CD8-positive, alpha-beta memory T cell (primary cell): ENCODE measurements at regions not wholly inside any gene's neighbourhood (a gene's known extent, or its start where the extent isn't known, plus 50 kb on each side); places are given as distances from the start of the nearest gene placed in this dataset.

ENCODE experiments used
- CTCF ChIA-PET: fragments of 350-600 bp; sonication (Branson Sonifier 250); formaldehyde crosslinking; loops from one replicate; lab custom pipeline; 2021; ENCODE audit warnings: antibody characterized with exemption; lab: Charles Lee
- POLR2A ChIA-PET: fragments of 350-600 bp; sonication (Branson Sonifier 250); formaldehyde crosslinking; loops from one replicate; lab custom pipeline; 2021; ENCODE audit warnings: antibody characterized with exemption; lab: Charles Lee
- DNase-seq, 5 donors: peaks; one replicate each; pipeline versions ENCODE4 v3.0.0 to v3.0.0-alpha.2; 2020 to 2022; ENCODE audit warnings: mixed read lengths in 1 of 5
- H3K27ac ChIP-seq: one replicate; pipeline ENCODE4 v1.7.0; 2013; ENCODE audit warnings: low read depth, mild to moderate bottlenecking, low read length, moderate library complexity
- H3K27me3 ChIP-seq: 2 replicates; pipeline ENCODE4 v1.7.0; 2013; ENCODE audit warnings: low read length, mild to moderate bottlenecking; ENCODE audit not compliant: insufficient read depth, poor library complexity, severe bottlenecking
- H3K36me3 ChIP-seq: 2 replicates; pipeline ENCODE4 v1.7.0; 2013; ENCODE audit warnings: mild to moderate bottlenecking, low read length, moderate library complexity; ENCODE audit not compliant: insufficient read depth
- H3K4me1 ChIP-seq: 2 replicates; pipeline ENCODE4 v1.7.0; 2013; ENCODE audit warnings: mild to moderate bottlenecking, low read length, moderate library complexity; ENCODE audit not compliant: insufficient read depth
- H3K4me3 ChIP-seq: 2 replicates; pipeline ENCODE4 v1.7.0; 2013; ENCODE audit warnings: mild to moderate bottlenecking, low read length
- H3K9me3 ChIP-seq: 2 replicates; pipeline ENCODE4 v1.7.0; 2013; ENCODE audit warnings: mild to moderate bottlenecking, low read length
- H3K27ac Mint-ChIP-seq, 8 donors: one replicate each; pipeline ENCODE4 v1.8.0; 2020 to 2021; ENCODE audit warnings: mixed read lengths in 8 of 8, mild to moderate bottlenecking in 6 of 8, inconsistent platforms in 3 of 8, moderate library complexity in 3 of 8
- H3K27me3 Mint-ChIP-seq, 2 donors: one replicate each; pipeline ENCODE4 v1.8.0; 2020 to 2021; ENCODE audit warnings: mixed read lengths in 2 of 2, mild to moderate bottlenecking in 1 of 2, moderate library complexity in 1 of 2
- H3K36me3 Mint-ChIP-seq, 3 donors: one replicate each; pipeline ENCODE4 v1.8.0; 2020 to 2021; ENCODE audit warnings: mixed read lengths in 3 of 3, inconsistent platforms in 1 of 3, mild to moderate bottlenecking in 1 of 3
- H3K4me1 Mint-ChIP-seq, 3 donors: one replicate each; pipeline ENCODE4 v1.8.0; 2020 to 2021; ENCODE audit warnings: mixed read lengths in 3 of 3, inconsistent platforms in 1 of 3, mild to moderate bottlenecking in 1 of 3
- H3K4me3 Mint-ChIP-seq, 7 donors: one replicate each; pipeline ENCODE4 v1.8.0; 2020 to 2021; ENCODE audit warnings: mixed read lengths in 7 of 7, mild to moderate bottlenecking in 6 of 7, moderate library complexity in 4 of 7, inconsistent platforms in 2 of 7
- H3K9me3 Mint-ChIP-seq, 5 donors: one replicate each; pipeline ENCODE4 v1.8.0; 2020 to 2022; ENCODE audit warnings: mixed read lengths in 5 of 5, mild to moderate bottlenecking in 3 of 5, moderate library complexity in 2 of 5, inconsistent platforms in 1 of 5

GRCh38 chrX:69379412-69379811 is 124.7 kb upstream of the NALF2 start:
- Mint-ChIP-seq H3K4me1 (no peaks in the 10 kb centered on the region), H3K9me3 (peaks cover 7 to 15% (median 11%) of the 10 kb centered on the region in 5 donors), H3K27ac (no peak overlapping the region), H3K27me3 (peaks cover 0 to 15% of the 10 kb centered on the region in 2 donors), H3K4me3 (no peak overlapping the region), H3K36me3 (no peaks in the 10 kb centered on the region)
- ChIA-PET POLR2A (no interaction called here), CTCF (no interaction called here)
- H3K9me3 ChIP-seq, result no peaks in the 10 kb centered on the region
- DNase-seq, result no peak
- H3K27me3 ChIP-seq, result no peaks in the 10 kb centered on the region
- no peaks in the 10 kb centered on the region for H3K4me1 ChIP-seq
- no peaks in the 10 kb centered on the region for H3K36me3 ChIP-seq
- H3K27ac ChIP-seq, result no peak overlapping the region
- no peak overlapping the region for H3K4me3 ChIP-seq

DNA sequence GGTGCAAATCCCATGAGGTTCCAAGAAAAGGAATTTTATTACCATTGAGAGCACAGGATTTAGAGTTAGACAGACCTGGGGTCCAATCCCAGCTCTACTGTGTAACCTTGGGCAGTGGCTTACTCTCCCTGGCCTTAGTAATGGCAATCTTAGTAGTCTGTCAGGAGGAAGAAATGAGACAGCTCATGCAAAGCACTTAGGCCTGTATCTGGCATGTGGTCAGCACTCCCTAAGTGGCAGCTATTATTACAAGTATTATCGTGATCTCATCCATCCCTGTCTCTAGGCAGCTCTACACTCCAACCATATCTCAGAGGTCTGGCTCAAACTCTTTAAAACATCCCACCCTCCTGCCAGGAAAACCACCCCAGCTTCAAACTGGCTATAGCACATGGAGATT is 129.6 kb upstream of the NALF2 start:
- Histone ChIP-seq H3K27ac (no peak overlapping the region), H3K9me3 (no peaks in the 10 kb centered on the region), H3K36me3 (no peaks in the 10 kb centered on the region), H3K4me3 (no peak overlapping the region), H3K27me3 (no peaks in the 10 kb centered on the region), H3K4me1 (no peaks in the 10 kb centered on the region)
- ChIA-PET CTCF (no interaction called here), POLR2A (no interaction called here)
- no peak overlapping the region for H3K4me3 Mint-ChIP-seq
- no peaks in the 10 kb centered on the region for H3K36me3 Mint-ChIP-seq
- H3K9me3 Mint-ChIP-seq, result peaks cover 7 to 15% (median 11%) of the 10 kb centered on the region in 5 donors
- DNase-seq, result no peak
- H3K4me1 Mint-ChIP-seq, result no peaks in the 10 kb centered on the region
- H3K27me3 Mint-ChIP-seq, result peaks cover 0 to 17% of the 10 kb centered on the region in 2 donors
- H3K27ac Mint-ChIP-seq, result no peak overlapping the region

- H3K27ac ChIP-seq, result no peak overlapping the region
- H3K36me3 Mint-ChIP-seq, result no peaks in the 10 kb centered on the region
- ChIA-PET POLR2A (no interaction called here), CTCF (no interaction called here)
- H3K27me3 ChIP-seq, result no peaks in the 10 kb centered on the region
- no peak overlapping the region for H3K4me3 ChIP-seq
- H3K36me3 ChIP-seq, result no peaks in the 10 kb centered on the region
- no peaks in the 10 kb centered on the region for H3K4me1 ChIP-seq
- no peak for DNase-seq
- H3K27ac Mint-ChIP-seq, result no peak overlapping the region
- peaks cover 0 to 11% of the 10 kb centered on the region in 2 donors for H3K27me3 Mint-ChIP-seq
- H3K9me3 ChIP-seq, result no peaks in the 10 kb centered on the region
- H3K4me1 Mint-ChIP-seq, result no peaks in the 10 kb centered on the region
- peaks cover 7 to 15% (median 11%) of the 10 kb centered on the region in 5 donors for H3K9me3 Mint-ChIP-seq
- no peak overlapping the region for H3K4me3 Mint-ChIP-seq
These were observed 131.7 kb upstream of the NALF2 start for GRCh38 chrX:69372435-69372834.

DNA sequence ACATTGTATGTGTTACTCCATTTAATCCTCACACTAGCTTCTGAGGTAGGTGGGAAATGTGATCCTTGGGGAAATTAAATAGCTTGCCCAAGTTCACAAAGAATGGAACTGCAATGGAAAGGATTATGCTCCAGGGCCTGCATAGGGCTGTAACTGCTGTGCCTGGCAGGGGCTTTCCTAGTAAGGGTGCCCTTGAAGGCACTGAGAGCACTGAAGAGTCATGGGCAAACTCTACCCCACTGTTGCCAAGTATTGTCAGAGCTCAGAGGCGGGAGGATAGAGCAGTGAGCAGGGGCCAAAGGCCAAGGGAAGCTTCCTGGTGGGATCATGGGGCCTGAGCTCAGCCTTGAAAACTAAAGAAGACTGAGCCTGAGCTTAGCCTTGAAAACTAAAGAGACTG is 133.0 kb upstream of the NALF2 start:
- no peak overlapping the region for H3K4me3 Mint-ChIP-seq
- peaks cover 0 to 11% of the 10 kb centered on the region in 2 donors for H3K27me3 Mint-ChIP-seq
- H3K27me3 ChIP-seq, result no peaks in the 10 kb centered on the region
- H3K36me3 ChIP-seq, result no peaks in the 10 kb centered on the region
- no peaks in the 10 kb centered on the region for H3K4me1 ChIP-seq
- ChIA-PET POLR2A (no interaction called here), CTCF (no interaction called here)
- no peak for DNase-seq
- peaks cover 6 to 9% (median 7%) of the 10 kb centered on the region in 5 donors for H3K9me3 Mint-ChIP-seq
- no peak overlapping the region for H3K27ac Mint-ChIP-seq
- H3K9me3 ChIP-seq, result no peaks in the 10 kb centered on the region
- H3K36me3 Mint-ChIP-seq, result no peaks in the 10 kb centered on the region
- H3K4me3 ChIP-seq, result no peak overlapping the region
- H3K4me1 Mint-ChIP-seq, result no peaks in the 10 kb centered on the region
- no peak overlapping the region for H3K27ac ChIP-seq

- no peak for DNase-seq
- peaks cover 0 to 5% (median 0%) of the 10 kb centered on the region in 5 donors for H3K9me3 Mint-ChIP-seq
- H3K4me1 Mint-ChIP-seq, result no peaks in the 10 kb centered on the region
- H3K27me3 Mint-ChIP-seq, result peaks cover 0 to 9% of the 10 kb centered on the region in 2 donors
- no peaks in the 10 kb centered on the region for H3K36me3 ChIP-seq
- ChIA-PET POLR2A (no interaction called here), CTCF (no interaction called here)
- H3K27ac Mint-ChIP-seq, result no peak overlapping the region
- no peaks in the 10 kb centered on the region for H3K4me1 ChIP-seq
- H3K4me3 ChIP-seq, result no peak overlapping the region
- H3K27ac ChIP-seq, result no peak overlapping the region
- no peaks in the 10 kb centered on the region for H3K36me3 Mint-ChIP-seq
- no peaks in the 10 kb centered on the region for H3K27me3 ChIP-seq
- H3K9me3 ChIP-seq, result no peaks in the 10 kb centered on the region
- H3K4me3 Mint-ChIP-seq, result no peak overlapping the region
These were observed 134.1 kb upstream of the NALF2 start for GRCh38 chrX:69369999-69370398.

DNA sequence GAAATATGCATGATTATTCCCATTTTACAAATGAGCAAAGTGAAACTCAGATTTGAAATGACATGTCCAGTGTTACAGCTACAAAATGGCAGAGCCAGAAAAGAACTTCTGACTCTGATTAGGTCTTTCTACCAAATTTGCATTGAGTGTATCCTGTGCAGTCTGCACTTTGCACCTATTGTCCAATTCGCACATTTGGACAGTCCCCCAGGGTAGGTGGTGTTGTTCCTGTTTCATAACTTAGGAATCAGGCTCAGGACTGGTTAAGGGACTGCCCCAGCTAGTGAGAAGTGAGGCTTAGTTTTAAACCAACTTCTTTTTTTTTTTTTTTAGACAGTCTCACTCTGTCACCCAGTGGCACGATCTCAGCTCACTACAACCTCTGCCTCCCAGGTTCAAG is 137.9 kb upstream of the NALF2 start:
- ChIA-PET POLR2A (no interaction called here), CTCF (no interaction called here)
- H3K27me3 ChIP-seq, result no peaks in the 10 kb centered on the region
- H3K36me3 Mint-ChIP-seq, result no peaks in the 10 kb centered on the region
- H3K4me1 Mint-ChIP-seq, result no peaks in the 10 kb centered on the region
- H3K27me3 Mint-ChIP-seq, result no peaks in the 10 kb centered on the region
- no peak for DNase-seq
- H3K9me3 ChIP-seq, result no peaks in the 10 kb centered on the region
- H3K9me3 Mint-ChIP-seq, result peaks cover 0 to 4% (median 0%) of the 10 kb centered on the region in 5 donors
- no peak overlapping the region for H3K4me3 Mint-ChIP-seq
- no peak overlapping the region for H3K27ac Mint-ChIP-seq
- no peak overlapping the region for H3K4me3 ChIP-seq
- H3K27ac ChIP-seq, result no peak overlapping the region
- no peaks in the 10 kb centered on the region for H3K4me1 ChIP-seq
- H3K36me3 ChIP-seq, result no peaks in the 10 kb centered on the region

GRCh38 chrX:69365755-69366154 is 138.4 kb upstream of the NALF2 start:
- no peak overlapping the region for H3K4me3 ChIP-seq
- H3K27me3 Mint-ChIP-seq, result no peaks in the 10 kb centered on the region
- no peaks in the 10 kb centered on the region for H3K4me1 ChIP-seq
- H3K9me3 ChIP-seq, result no peaks in the 10 kb centered on the region
- no peaks in the 10 kb centered on the region for H3K27me3 ChIP-seq
- H3K4me1 Mint-ChIP-seq, result no peaks in the 10 kb centered on the region
- H3K27ac Mint-ChIP-seq, result no peak overlapping the region
- H3K27ac ChIP-seq, result no peak overlapping the region
- no peaks in the 10 kb centered on the region for H3K36me3 Mint-ChIP-seq
- no peak for DNase-seq
- no peak overlapping the region for H3K4me3 Mint-ChIP-seq
- POLR2A ChIA-PET, result no interaction called here
- peaks cover 0 to 4% (median 0%) of the 10 kb centered on the region in 5 donors for H3K9me3 Mint-ChIP-seq
- H3K36me3 ChIP-seq, result no peaks in the 10 kb centered on the region
- CTCF ChIA-PET, result no interaction called here

DNA sequence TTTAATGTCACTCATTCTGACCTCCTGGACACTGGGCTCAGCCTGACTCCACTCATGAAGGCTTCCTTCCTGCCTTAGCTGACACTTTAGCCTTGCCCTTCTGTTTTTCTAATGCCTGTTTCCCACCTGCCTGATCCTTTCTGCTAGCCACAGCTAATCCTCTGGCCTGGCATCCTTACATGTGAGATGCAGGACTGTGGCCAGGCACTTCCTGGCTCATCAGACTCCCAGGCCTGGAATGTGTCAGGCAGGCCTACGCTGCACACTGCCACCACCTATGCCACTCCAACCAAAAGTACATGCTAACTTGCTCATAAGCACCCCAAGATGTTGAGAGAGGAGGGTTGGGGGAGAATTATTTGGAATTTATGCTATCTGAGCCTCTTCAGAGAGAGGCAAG is 138.8 kb upstream of the NALF2 start:
- Histone ChIP-seq H3K4me3 (no peak overlapping the region), H3K27me3 (no peaks in the 10 kb centered on the region), H3K4me1 (no peaks in the 10 kb centered on the region), H3K9me3 (no peaks in the 10 kb centered on the region), H3K36me3 (no peaks in the 10 kb centered on the region), H3K27ac (no peak overlapping the region)
- Mint-ChIP-seq H3K4me1 (no peaks in the 10 kb centered on the region), H3K36me3 (no peaks in the 10 kb centered on the region), H3K4me3 (no peak overlapping the region), H3K27me3 (no peaks in the 10 kb centered on the region), H3K9me3 (peaks cover 0 to 4% (median 0%) of the 10 kb centered on the region in 5 donors), H3K27ac (no peak overlapping the region)
- CTCF ChIA-PET, result no interaction called here
- POLR2A ChIA-PET, result no interaction called here
- no peak for DNase-seq

- no peak overlapping the region for H3K27ac ChIP-seq
- no peaks in the 10 kb centered on the region for H3K36me3 ChIP-seq
- no peaks in the 10 kb centered on the region for H3K9me3 ChIP-seq
- H3K4me3 ChIP-seq, result no peak overlapping the region
- no peak overlapping the region for H3K4me3 Mint-ChIP-seq
- H3K4me1 ChIP-seq, result no peaks in the 10 kb centered on the region
- peaks cover 0 to 3% of the 10 kb centered on the region in 2 donors for H3K27me3 Mint-ChIP-seq
- H3K4me1 Mint-ChIP-seq, result no peaks in the 10 kb centered on the region
- no peak for DNase-seq
- peaks cover 0 to 4% (median 0%) of the 10 kb centered on the region in 5 donors for H3K9me3 Mint-ChIP-seq
- no peaks in the 10 kb centered on the region for H3K27me3 ChIP-seq
- no peaks in the 10 kb centered on the region for H3K36me3 Mint-ChIP-seq
- POLR2A ChIA-PET, result no interaction called here
- H3K27ac Mint-ChIP-seq, result no peak overlapping the region
- CTCF ChIA-PET, result no interaction called here
These were observed 141.3 kb upstream of the NALF2 start for GRCh38 chrX:69362856-69363255.
